ENCODE measurements at regions not wholly inside any gene's neighbourhood (a gene's known extent, or its start where the extent isn't known, plus 50 kb on each side); places are given as distances from the start of the nearest gene placed in this dataset.

DNA sequence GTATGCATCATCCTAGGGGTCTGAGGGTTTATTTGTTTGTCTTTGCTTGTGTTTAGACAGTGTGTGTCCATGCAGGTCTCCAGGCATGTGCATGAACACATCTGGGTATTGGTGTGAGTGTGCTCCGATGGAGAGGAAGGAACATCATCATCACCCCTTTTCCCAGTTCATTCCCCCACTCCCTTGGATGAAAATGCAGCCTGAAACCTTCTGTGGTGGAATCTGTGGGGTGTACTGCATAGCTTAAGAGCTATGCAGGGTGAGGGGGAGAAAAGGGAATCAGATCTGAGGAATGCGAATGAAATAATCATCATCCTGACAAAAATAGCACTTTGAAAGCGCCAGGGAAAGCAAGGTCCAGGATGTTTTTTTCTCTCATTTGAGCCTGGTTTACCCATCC, 520.1 kb downstream of the NTRK3 start:
- Histone ChIP-seq H3K14ac (ENCODE audit: low read length in 2 of 2) (no peak overlapping the region), H3K9me3 (ENCODE audit: control insufficient read depth, low read length) (no peaks in the 10 kb centered on the region), H2BK5ac (ENCODE audit: low read depth, low read length, poor library complexity, severe bottlenecking) (no peak overlapping the region), H3K4ac (ENCODE audit: low read depth in 1 of 2, low read length in 2 of 2) (no peak overlapping the region), H3K27me3 (ENCODE audit: control insufficient read depth in 1 of 2, insufficient read depth in 1 of 2, low read length in 2 of 2) (peaks cover 0 to 33% of the 10 kb centered on the region in 2 experiments), H3K4me2 (ENCODE audit: low read length, poor library complexity, severe bottlenecking) (no peak overlapping the region), H3K23ac (ENCODE audit: low read length in 2 of 2) (peak overlapping the region in 1 of 2 experiments; percentile 27), H3K36me3 (ENCODE audit: control insufficient read depth in 1 of 2, insufficient read depth in 2 of 2, low read depth in 1 of 2, low read length in 2 of 2) (no peaks in the 10 kb centered on the region), H3K4me3 (ENCODE audit: insufficient read depth in 1 of 2, low read depth in 1 of 2, low read length in 2 of 2) (no peak overlapping the region), H2BK15ac (ENCODE audit: low read depth, poor library complexity, severe bottlenecking) (no peak overlapping the region), H4K91ac (ENCODE audit: low read length) (no peak overlapping the region), H3K18ac (ENCODE audit: low read depth in 1 of 2, low read length in 2 of 2) (no peak overlapping the region), H3K27ac (ENCODE audit: low read length, poor library complexity, severe bottlenecking) (peak overlapping the region; percentile 60), H3K4me1 (ENCODE audit: control insufficient read depth, insufficient read depth, low read depth, low read length) (peaks cover 3% of the 10 kb centered on the region), H3K9ac (ENCODE audit: low read length) (no peak overlapping the region), H2AK5ac (ENCODE audit: low read length, severe bottlenecking) (no peak overlapping the region), H3K79me1 (replicated peaks; ENCODE audit: low read length, poor library complexity, severe bottlenecking) (no peaks in the 10 kb centered on the region), H4K8ac (ENCODE audit: low read length) (no peak overlapping the region), H2BK12ac (ENCODE audit: low read length in 2 of 2) (no peak overlapping the region), H2BK120ac (ENCODE audit: low read depth, low read length) (no peak overlapping the region), H2AFZ (ENCODE audit: low read depth, low read length) (no peak overlapping the region)
- no peak for DNase-seq
- WGBS: 82% methylated on average over 2 of the region's 3 CpGs

DNA sequence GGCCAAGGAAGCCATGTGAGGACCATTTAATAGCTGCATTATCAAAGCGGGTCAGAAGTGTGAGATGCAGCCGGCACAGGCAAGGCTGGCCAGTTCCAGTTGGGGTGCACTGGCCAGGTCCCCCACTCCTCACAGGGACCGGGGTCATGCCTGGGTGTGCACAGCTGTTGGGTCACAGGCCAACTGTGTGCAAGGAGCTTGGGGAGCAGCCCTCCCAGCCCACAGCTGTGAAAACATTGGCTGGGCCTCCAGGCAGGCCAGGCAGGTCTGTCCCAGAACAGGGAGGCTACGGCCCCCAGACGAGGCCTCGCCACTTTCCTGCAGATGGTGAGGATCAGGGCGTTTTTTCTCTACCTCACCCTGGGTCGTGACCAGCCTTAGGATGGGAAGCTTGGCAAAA, 521.0 kb downstream of the NTRK3 start:
- no peak overlapping the region for H4K8ac ChIP-seq (ENCODE audit: low read length)
- no peak for DNase-seq
- peak overlapping the region in 1 of 2 experiments; percentile 49 for H3K14ac ChIP-seq (ENCODE audit: low read length in 2 of 2)
- H3K4me2 ChIP-seq (ENCODE audit: low read length, poor library complexity, severe bottlenecking): no peak overlapping the region
- no peak overlapping the region for H3K27ac ChIP-seq (ENCODE audit: low read length, poor library complexity, severe bottlenecking)
- H2BK120ac ChIP-seq (ENCODE audit: low read depth, low read length): no peak overlapping the region
- 89% methylated on average over 8 of the region's 8 CpGs for WGBS
- H3K18ac ChIP-seq (ENCODE audit: low read depth in 1 of 2, low read length in 2 of 2): no peak overlapping the region
- no peak overlapping the region for H2BK12ac ChIP-seq (ENCODE audit: low read length in 2 of 2)
- no peak overlapping the region for H2AK5ac ChIP-seq (ENCODE audit: low read length, severe bottlenecking)
- H4K91ac ChIP-seq (ENCODE audit: low read length): no peak overlapping the region
- H2AFZ ChIP-seq (ENCODE audit: low read depth, low read length): no peak overlapping the region
- H3K9me3 ChIP-seq (ENCODE audit: control insufficient read depth, low read length): no peaks in the 10 kb centered on the region
- H3K27me3 ChIP-seq (ENCODE audit: control insufficient read depth in 1 of 2, insufficient read depth in 1 of 2, low read length in 2 of 2): peaks cover 0 to 26% of the 10 kb centered on the region in 2 experiments
- H3K79me1 ChIP-seq (replicated peaks; ENCODE audit: low read length, poor library complexity, severe bottlenecking): no peaks in the 10 kb centered on the region
- no peak overlapping the region for H2BK5ac ChIP-seq (ENCODE audit: low read depth, low read length, poor library complexity, severe bottlenecking)
- H3K4me3 ChIP-seq (ENCODE audit: insufficient read depth in 1 of 2, low read depth in 1 of 2, low read length in 2 of 2): no peak overlapping the region
- peaks cover 3% of the 10 kb centered on the region for H3K4me1 ChIP-seq (ENCODE audit: control insufficient read depth, insufficient read depth, low read depth, low read length)
- H3K4ac ChIP-seq (ENCODE audit: low read depth in 1 of 2, low read length in 2 of 2): no peak overlapping the region
- H3K36me3 ChIP-seq (ENCODE audit: control insufficient read depth in 1 of 2, insufficient read depth in 2 of 2, low read depth in 1 of 2, low read length in 2 of 2): no peaks in the 10 kb centered on the region
- no peak overlapping the region for H3K9ac ChIP-seq (ENCODE audit: low read length)
- no peak overlapping the region for H3K23ac ChIP-seq (ENCODE audit: low read length in 2 of 2)
- no peak overlapping the region for H2BK15ac ChIP-seq (ENCODE audit: low read depth, poor library complexity, severe bottlenecking)

DNA sequence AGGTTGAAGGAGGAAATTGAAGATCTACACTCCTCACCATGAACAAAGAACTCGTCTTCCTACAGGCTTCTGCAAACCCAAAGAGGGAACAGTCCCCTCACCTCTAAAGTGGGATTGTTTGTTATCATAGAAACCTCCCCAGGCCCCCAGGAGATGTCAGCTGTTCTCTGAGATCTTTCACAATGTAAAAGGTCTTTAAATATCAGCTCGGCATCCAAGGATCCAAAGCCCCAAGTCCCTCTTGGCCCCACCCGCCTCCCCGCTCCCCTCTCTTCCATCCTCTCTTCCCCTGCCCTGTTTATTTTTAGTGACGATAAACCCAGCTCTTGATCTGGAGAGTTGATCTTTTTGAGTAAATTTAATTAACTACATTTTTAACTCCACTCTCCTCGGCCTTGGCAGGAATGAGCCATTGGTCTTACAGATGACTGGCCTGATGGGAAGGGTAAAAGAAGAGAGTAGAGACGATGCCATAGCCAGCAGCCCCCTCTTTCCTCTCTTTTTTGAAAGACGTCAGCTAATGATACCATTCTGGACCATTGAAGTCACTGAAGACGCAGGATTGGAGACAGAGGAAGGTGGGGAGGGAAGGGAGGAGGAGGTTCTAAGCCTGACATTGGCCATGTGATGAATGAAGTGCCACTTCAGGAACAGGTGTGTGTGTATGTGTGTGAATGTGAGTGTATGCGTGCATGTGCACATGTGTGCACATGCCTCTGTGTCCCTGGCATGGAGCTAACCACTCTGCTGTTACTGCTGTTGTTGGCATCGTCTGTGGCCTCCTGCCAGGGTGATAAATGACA, 521.8 kb downstream of the NTRK3 start:
- Histone ChIP-seq H2AK5ac (ENCODE audit: low read length, severe bottlenecking) (no peak overlapping the region), H2AFZ (ENCODE audit: low read depth, low read length) (no peak overlapping the region), H2BK5ac (ENCODE audit: low read depth, low read length, poor library complexity, severe bottlenecking) (no peak overlapping the region), H3K9ac (ENCODE audit: low read length) (no peak overlapping the region), H3K14ac (ENCODE audit: low read length in 2 of 2) (no peak overlapping the region), H3K27me3 (ENCODE audit: control insufficient read depth in 1 of 2, insufficient read depth in 1 of 2, low read length in 2 of 2) (peaks cover 0 to 24% of the 10 kb centered on the region in 2 experiments), H3K36me3 (ENCODE audit: control insufficient read depth in 1 of 2, insufficient read depth in 2 of 2, low read depth in 1 of 2, low read length in 2 of 2) (no peaks in the 10 kb centered on the region), H3K4me2 (ENCODE audit: low read length, poor library complexity, severe bottlenecking) (no peak overlapping the region), H4K91ac (ENCODE audit: low read length) (no peak overlapping the region), H2BK120ac (ENCODE audit: low read depth, low read length) (no peak overlapping the region), H4K8ac (ENCODE audit: low read length) (no peak overlapping the region), H3K9me3 (ENCODE audit: control insufficient read depth, low read length) (no peaks in the 10 kb centered on the region), H3K4me3 (ENCODE audit: insufficient read depth in 1 of 2, low read depth in 1 of 2, low read length in 2 of 2) (no peak overlapping the region), H3K79me1 (replicated peaks; ENCODE audit: low read length, poor library complexity, severe bottlenecking) (no peaks in the 10 kb centered on the region), H3K18ac (ENCODE audit: low read depth in 1 of 2, low read length in 2 of 2) (no peak overlapping the region), H2BK15ac (ENCODE audit: low read depth, poor library complexity, severe bottlenecking) (no peak overlapping the region), H3K23ac (ENCODE audit: low read length in 2 of 2) (no peak overlapping the region), H3K4ac (ENCODE audit: low read depth in 1 of 2, low read length in 2 of 2) (no peak overlapping the region), H3K27ac (ENCODE audit: low read length, poor library complexity, severe bottlenecking) (no peak overlapping the region), H3K4me1 (ENCODE audit: control insufficient read depth, insufficient read depth, low read depth, low read length) (peaks cover 3% of the 10 kb centered on the region), H2BK12ac (ENCODE audit: low read length in 2 of 2) (no peak overlapping the region)
- DNase-seq: no peak
- 94% methylated on average over 7 of the region's 11 CpGs for WGBS

DNA sequence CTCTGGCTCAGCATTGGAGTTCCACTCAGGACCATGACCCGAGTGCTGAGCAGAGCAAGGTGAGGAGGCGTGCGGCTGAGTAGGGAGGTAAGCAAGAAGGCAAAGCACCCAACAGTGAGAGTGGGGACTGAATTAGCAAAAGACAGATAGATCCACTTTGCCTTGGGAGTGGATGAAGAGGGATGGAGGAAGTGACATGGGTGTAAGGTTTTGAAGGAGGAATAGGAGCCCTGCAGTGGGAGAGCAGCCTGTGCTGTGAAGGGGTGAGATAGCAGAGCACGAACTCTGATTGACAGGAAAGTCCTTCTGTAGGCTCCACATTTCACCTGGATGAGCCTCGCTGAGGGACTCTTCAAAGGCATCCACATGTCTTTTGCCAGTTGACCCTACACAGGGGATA, 522.6 kb downstream of the NTRK3 start:
- Histone ChIP-seq H2BK5ac (ENCODE audit: low read depth, low read length, poor library complexity, severe bottlenecking) (no peak overlapping the region), H3K4me3 (ENCODE audit: insufficient read depth in 1 of 2, low read depth in 1 of 2, low read length in 2 of 2) (no peak overlapping the region), H3K18ac (ENCODE audit: low read depth in 1 of 2, low read length in 2 of 2) (no peak overlapping the region), H2AFZ (ENCODE audit: low read depth, low read length) (no peak overlapping the region), H4K8ac (ENCODE audit: low read length) (no peak overlapping the region), H3K4me1 (ENCODE audit: control insufficient read depth, insufficient read depth, low read depth, low read length) (peaks cover 3% of the 10 kb centered on the region), H3K14ac (ENCODE audit: low read length in 2 of 2) (peak overlapping the region in 1 of 2 experiments; percentile 44), H4K91ac (ENCODE audit: low read length) (no peak overlapping the region), H2BK12ac (ENCODE audit: low read length in 2 of 2) (no peak overlapping the region), H3K27me3 (ENCODE audit: control insufficient read depth in 1 of 2, insufficient read depth in 1 of 2, low read length in 2 of 2) (peaks cover 0 to 16% of the 10 kb centered on the region in 2 experiments), H3K27ac (ENCODE audit: low read length, poor library complexity, severe bottlenecking) (no peak overlapping the region), H2BK120ac (ENCODE audit: low read depth, low read length) (no peak overlapping the region), H3K23ac (ENCODE audit: low read length in 2 of 2) (peak overlapping the region in 1 of 2 experiments; percentile 34), H3K36me3 (ENCODE audit: control insufficient read depth in 1 of 2, insufficient read depth in 2 of 2, low read depth in 1 of 2, low read length in 2 of 2) (no peaks in the 10 kb centered on the region), H3K9ac (ENCODE audit: low read length) (no peak overlapping the region), H2BK15ac (ENCODE audit: low read depth, poor library complexity, severe bottlenecking) (no peak overlapping the region), H3K9me3 (ENCODE audit: control insufficient read depth, low read length) (no peaks in the 10 kb centered on the region), H3K4me2 (ENCODE audit: low read length, poor library complexity, severe bottlenecking) (no peak overlapping the region), H2AK5ac (ENCODE audit: low read length, severe bottlenecking) (no peak overlapping the region), H3K4ac (ENCODE audit: low read depth in 1 of 2, low read length in 2 of 2) (no peak overlapping the region), H3K79me1 (replicated peaks; ENCODE audit: low read length, poor library complexity, severe bottlenecking) (no peaks in the 10 kb centered on the region)
- no peak for DNase-seq
- WGBS: 96% methylated on average over 5 of the region's 5 CpGs
